ENCODE measurements at regions not wholly inside any gene's neighbourhood (a gene's known extent, or its start where the extent isn't known, plus 50 kb on each side); places are given as distances from the start of the nearest gene placed in this dataset.

- TF ChIP-seq TAF1 (IDR thresholded peaks at IDR 0.05; ENCODE audit: low read depth, low read length): no peak
- TF ChIP-seq POLR2AphosphoS5 (IDR thresholded peaks at IDR 0.05; ENCODE audit: low read depth, low read length): no peak
- TF ChIP-seq POLR2A (IDR thresholded peaks at IDR 0.05; ENCODE audit: low read depth, low read length): no peak
- TF ChIP-seq SPI1 (IDR thresholded peaks at IDR 0.05; ENCODE audit: low read depth, low read length): no peak
- TF ChIP-seq POU2F2 (IDR thresholded peaks at IDR 0.05; ENCODE audit: low read depth, low read length): no peak
- TF ChIP-seq PAX5 (IDR thresholded peaks at IDR 0.05; ENCODE audit: insufficient read depth, low read length, severe bottlenecking): no peak
Observed at GRCh38 chr22:33984656-33985285, 64.5 kb upstream of the LARGE1 start.
